ENCODE measurements at regions not wholly inside any gene's neighbourhood (a gene's known extent, or its start where the extent isn't known, plus 50 kb on each side); places are given as distances from the start of the nearest gene placed in this dataset.

DNA sequence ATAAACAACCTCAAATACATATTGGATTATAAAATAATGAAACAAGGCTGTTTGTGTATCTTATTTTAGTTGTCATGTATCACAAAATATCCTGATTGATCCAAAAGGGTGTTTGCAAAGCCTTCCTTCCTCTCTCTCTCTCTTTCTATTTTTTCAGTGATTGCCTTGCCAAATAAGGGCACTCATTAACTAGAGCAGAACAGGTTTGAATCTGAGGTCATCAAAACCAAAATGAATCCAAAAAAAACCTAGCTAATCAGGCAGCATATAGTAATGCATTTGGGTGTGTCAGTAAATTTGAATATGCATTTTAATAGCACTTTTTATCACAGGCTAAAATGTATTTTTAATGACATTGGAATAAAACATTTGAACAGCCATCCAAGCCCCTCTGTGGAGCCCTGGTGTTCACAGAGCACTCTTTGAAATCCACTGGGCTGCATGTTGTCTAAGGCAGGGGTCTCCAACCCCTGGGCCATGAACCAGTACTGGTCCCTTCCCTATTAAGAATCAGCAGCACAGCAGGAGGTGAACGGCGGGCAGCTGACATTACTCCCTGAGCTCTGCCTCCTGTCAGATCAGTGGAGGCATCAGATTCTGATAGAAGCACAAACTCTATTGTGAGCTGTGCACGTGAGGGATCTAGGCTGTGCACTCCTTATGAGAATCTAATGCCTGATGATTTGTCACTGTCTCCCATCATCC, 171.8 kb upstream of the RAI14 start:
- H3K36me3 ChIP-seq (ENCODE audit: control insufficient read depth, insufficient read depth, low read length): no peaks in the 10 kb centered on the region
- no peak overlapping the region for H3K4me3 ChIP-seq (ENCODE audit: low read depth, low read length)
- H3K27me3 ChIP-seq (ENCODE audit: control insufficient read depth, insufficient read depth, low read length): no peaks in the 10 kb centered on the region
- no peak for TF ChIP-seq CTCF (IDR thresholded peaks at IDR 0.05; ENCODE audit: insufficient read depth, low read depth, low read length)
- ChIA-PET CTCF (interaction anchor here (0.6 to 4.5 kb wide), 10 partner anchors 9 to 519 kb away, joined by 3 to 67 read pairs (median 16); partner anchors contain the start of genes BRIX1 and RAD1), POLR2A (no interaction called here)
- DNase-seq (ENCODE audit: low read depth): no peak

DNA sequence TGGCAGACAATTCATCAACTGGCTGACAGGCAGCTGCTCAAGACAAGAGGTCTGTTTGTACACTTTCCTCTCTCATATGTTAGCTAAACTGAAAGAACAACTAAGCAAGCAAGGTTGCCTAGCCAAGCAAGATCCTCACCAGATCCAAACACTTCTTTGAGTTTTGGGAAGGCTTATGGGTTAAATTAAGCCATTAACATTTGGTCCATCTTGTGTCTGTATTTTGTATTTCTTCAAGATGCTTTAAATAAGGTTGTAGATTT, 170.4 kb upstream of the RAI14 start:
- no peak for DNase-seq (ENCODE audit: low read depth)
- H3K4me3 ChIP-seq (ENCODE audit: low read depth, low read length): no peak overlapping the region
- POLR2A ChIA-PET: no interaction called here
- H3K27me3 ChIP-seq (ENCODE audit: control insufficient read depth, insufficient read depth, low read length): no peaks in the 10 kb centered on the region
- no peaks in the 10 kb centered on the region for H3K36me3 ChIP-seq (ENCODE audit: control insufficient read depth, insufficient read depth, low read length)
- CTCF ChIA-PET: interaction anchor here (0.6 to 4.5 kb wide), 32 partner anchors 8 to 518 kb away, joined by 3 to 67 read pairs (median 5); partner anchors contain the start of genes BRIX1, RAD1 and TTC23L
- no peak for TF ChIP-seq CTCF (IDR thresholded peaks at IDR 0.05; ENCODE audit: insufficient read depth, low read depth, low read length)

DNA sequence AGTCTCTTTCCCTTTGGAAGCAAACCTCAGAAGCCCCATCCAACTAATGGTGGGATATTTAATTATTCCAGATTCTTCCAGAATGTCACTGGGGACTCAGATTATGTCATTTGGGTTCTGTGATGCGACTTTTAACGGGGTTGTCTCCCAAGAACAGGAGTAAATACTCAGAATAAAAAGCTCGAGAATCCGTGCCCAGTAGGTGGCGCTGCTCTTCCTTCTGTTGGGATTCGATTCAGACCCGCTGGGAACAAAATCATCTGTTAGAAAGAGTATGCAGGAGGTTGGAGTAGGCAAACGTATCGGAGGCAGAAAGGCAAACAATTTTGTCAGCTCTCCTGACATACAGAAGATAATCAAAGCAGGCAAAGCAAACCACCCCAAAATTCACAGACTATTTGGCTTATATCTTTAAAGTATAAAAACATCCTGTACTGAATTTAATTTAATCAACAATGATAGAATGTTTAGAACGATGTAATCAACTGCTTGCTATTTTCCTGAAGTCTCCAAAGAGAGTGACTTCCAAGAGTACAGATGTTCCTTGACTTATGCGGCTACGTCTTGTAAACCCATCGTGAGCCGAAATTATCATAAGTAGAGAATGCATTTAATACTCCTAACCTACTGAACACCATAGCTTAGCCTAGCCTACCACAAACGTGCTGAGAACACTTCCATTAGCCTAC, 169.8 kb upstream of the RAI14 start:
- TF ChIP-seq CTCF (IDR thresholded peaks at IDR 0.05; ENCODE audit: insufficient read depth, low read depth, low read length): peak; percentile 82
- ChIA-PET POLR2A (interaction anchor here (0.6 kb wide), 1 partner anchor 400 kb away, joined by 6 read pairs; no protein-coding TSS in a partner anchor), CTCF (interaction anchor here (0.6 to 4.5 kb wide), 38 partner anchors 8 to 517 kb away, joined by 3 to 67 read pairs (median 4); partner anchors contain the start of genes BRIX1, RAD1 and TTC23L)
- Histone ChIP-seq H3K36me3 (ENCODE audit: control insufficient read depth, insufficient read depth, low read length) (no peaks in the 10 kb centered on the region), H3K27me3 (ENCODE audit: control insufficient read depth, insufficient read depth, low read length) (no peaks in the 10 kb centered on the region), H3K4me3 (ENCODE audit: low read depth, low read length) (no peak overlapping the region)
- no peak for DNase-seq (ENCODE audit: low read depth)

DNA sequence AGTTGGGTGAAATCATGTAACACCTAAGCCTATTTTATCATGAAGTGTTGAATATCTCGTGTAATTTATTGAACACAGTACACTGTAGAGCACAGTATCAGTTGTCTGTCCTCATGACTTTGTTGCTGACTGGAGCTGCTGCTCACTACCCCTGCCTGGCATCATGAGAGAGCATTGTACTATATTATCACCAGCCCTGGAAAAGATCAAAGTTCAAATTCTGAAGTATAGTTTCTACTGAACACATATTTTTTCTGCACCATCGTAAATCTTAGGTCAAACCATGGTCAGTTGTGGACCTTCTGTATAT, 169.3 kb upstream of the RAI14 start:
- Histone ChIP-seq H3K36me3 (ENCODE audit: control insufficient read depth, insufficient read depth, low read length) (no peaks in the 10 kb centered on the region), H3K4me3 (ENCODE audit: low read depth, low read length) (no peak overlapping the region), H3K27me3 (ENCODE audit: control insufficient read depth, insufficient read depth, low read length) (no peaks in the 10 kb centered on the region)
- DNase-seq (ENCODE audit: low read depth): no peak
- TF ChIP-seq CTCF (IDR thresholded peaks at IDR 0.05; ENCODE audit: insufficient read depth, low read depth, low read length): no peak
- POLR2A ChIA-PET: interaction anchor here (0.5 to 0.6 kb wide), 2 partner anchors 399 to 417 kb away, joined by 5 to 6 read pairs; no protein-coding TSS in a partner anchor
- CTCF ChIA-PET: interaction anchor here (0.6 to 4.5 kb wide), 32 partner anchors 9 to 428 kb away, joined by 3 to 67 read pairs (median 5); partner anchors contain the start of genes BRIX1, RAD1 and TTC23L

GRCh38 chr5:34487159-34487879, 168.8 kb upstream of the RAI14 start:
- peak; percentile 79 for DNase-seq (ENCODE audit: low read depth)
- ChIA-PET CTCF (interaction anchor here (0.5 to 4.5 kb wide), 20 partner anchors 9 to 428 kb away, joined by 3 to 67 read pairs (median 6); partner anchors contain the start of genes BRIX1, RAD1 and TTC23L), POLR2A (interaction anchor here (0.5 kb wide), 1 partner anchor 417 kb away, joined by 5 read pairs; no protein-coding TSS in a partner anchor)
- H3K4me3 ChIP-seq (ENCODE audit: low read depth, low read length): no peak overlapping the region
- TF ChIP-seq CTCF (IDR thresholded peaks at IDR 0.05; ENCODE audit: insufficient read depth, low read depth, low read length): no peak
- no peaks in the 10 kb centered on the region for H3K36me3 ChIP-seq (ENCODE audit: control insufficient read depth, insufficient read depth, low read length)
- no peaks in the 10 kb centered on the region for H3K27me3 ChIP-seq (ENCODE audit: control insufficient read depth, insufficient read depth, low read length)

Measured in BJ (cell line).